ENCODE measurements at regions not wholly inside any gene's neighbourhood (a gene's known extent, or its start where the extent isn't known, plus 50 kb on each side); places are given as distances from the start of the nearest gene placed in this dataset.

DNA sequence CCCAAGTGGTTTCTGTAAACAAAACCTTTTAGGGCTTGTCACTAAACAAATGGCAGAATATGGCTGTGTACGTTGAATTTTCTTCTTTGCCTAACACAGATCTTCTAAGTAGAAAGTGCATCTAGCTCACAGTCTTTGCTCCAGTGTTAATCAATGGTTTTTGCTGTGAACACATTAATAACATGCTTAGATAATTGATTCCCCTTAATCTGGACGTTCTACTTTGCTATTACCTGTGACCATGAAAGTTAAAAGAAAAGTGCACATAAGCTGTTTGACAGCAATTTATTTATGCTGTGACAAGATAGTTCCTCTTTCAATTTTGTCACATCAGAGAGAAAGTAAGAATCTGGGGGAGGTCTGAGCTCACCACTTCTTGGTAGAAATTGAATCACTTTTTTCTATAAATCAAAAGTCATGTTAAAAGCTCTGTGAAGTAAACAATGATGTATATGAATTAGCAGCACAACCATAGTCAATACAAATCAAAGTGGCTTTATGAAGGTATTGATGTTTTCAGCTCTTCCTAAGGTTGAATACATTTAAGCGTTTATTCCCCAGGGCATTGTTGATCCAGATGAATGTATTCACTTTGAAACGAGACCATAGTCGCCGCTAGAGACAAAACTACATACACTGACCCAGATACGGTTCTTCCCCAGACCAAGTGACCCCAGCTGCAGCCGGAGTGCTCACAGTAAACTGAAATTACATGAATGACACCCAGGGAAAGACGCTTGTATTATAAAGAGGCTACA, 174.6 kb upstream of the ZNF608 start (continued):
- TF ChIP-seq, protein P1, sequence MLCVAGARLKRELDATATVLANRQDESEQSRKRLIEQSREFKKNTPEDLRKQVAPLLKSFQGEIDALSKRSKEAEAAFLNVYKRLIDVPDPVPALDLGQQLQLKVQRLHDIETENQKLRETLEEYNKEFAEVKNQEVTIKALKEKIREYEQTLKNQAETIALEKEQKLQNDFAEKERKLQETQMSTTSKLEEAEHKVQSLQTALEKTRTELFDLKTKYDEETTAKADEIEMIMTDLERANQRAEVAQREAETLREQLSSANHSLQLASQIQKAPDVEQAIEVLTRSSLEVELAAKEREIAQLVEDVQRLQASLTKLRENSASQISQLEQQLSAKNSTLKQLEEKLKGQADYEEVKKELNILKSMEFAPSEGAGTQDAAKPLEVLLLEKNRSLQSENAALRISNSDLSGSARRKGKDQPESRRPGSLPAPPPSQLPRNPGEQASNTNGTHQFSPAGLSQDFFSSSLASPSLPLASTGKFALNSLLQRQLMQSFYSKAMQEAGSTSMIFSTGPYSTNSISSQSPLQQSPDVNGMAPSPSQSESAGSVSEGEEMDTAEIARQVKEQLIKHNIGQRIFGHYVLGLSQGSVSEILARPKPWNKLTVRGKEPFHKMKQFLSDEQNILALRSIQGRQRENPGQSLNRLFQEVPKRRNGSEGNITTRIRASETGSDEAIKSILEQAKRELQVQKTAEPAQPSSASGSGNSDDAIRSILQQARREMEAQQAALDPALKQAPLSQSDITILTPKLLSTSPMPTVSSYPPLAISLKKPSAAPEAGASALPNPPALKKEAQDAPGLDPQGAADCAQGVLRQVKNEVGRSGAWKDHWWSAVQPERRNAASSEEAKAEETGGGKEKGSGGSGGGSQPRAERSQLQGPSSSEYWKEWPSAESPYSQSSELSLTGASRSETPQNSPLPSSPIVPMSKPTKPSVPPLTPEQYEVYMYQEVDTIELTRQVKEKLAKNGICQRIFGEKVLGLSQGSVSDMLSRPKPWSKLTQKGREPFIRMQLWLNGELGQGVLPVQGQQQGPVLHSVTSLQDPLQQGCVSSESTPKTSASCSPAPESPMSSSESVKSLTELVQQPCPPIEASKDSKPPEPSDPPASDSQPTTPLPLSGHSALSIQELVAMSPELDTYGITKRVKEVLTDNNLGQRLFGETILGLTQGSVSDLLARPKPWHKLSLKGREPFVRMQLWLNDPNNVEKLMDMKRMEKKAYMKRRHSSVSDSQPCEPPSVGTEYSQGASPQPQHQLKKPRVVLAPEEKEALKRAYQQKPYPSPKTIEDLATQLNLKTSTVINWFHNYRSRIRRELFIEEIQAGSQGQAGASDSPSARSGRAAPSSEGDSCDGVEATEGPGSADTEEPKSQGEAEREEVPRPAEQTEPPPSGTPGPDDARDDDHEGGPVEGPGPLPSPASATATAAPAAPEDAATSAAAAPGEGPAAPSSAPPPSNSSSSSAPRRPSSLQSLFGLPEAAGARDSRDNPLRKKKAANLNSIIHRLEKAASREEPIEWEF (IDR thresholded peaks at IDR 0.05; ENCODE audit: insufficient replicate concordance, low read depth, low read length), result peak; percentile 84
- TF ChIP-seq BHLHE40 (IDR thresholded peaks at IDR 0.05; ENCODE audit: borderline replicate concordance in 1 of 2, low read depth in 2 of 2, low read length in 1 of 2), result peak; percentile 54 to 61; a peak in 2 of 4 replicates
- TF ChIP-seq SREBF1 (IDR thresholded peaks at IDR 0.05; ENCODE audit: low read length), result no peak
- peak; percentile 75 for TF ChIP-seq MXI1 (IDR thresholded peaks at IDR 0.05; ENCODE audit: low read depth, low read length)
- TF ChIP-seq CHD4 (IDR thresholded peaks at IDR 0.05), result no peak
- TF ChIP-seq HCFC1 (IDR thresholded peaks at IDR 0.05; ENCODE audit: low read length), result no peak
- TF ChIP-seq POLR2AphosphoS5 (IDR thresholded peaks at IDR 0.05; ENCODE audit: low read length), result 0 out of 2 replicates have a peak, but pooled peaks have one; percentile 23
- peak; percentile 75; the same call in 1 of the 2 replicates for TF ChIP-seq CREM (IDR thresholded peaks at IDR 0.05; ENCODE audit: low read depth)
- TF ChIP-seq HDAC2 (IDR thresholded peaks at IDR 0.05), result no peak
- no peak; the same call in 1 of the 2 replicates for TF ChIP-seq ZNF217 (IDR thresholded peaks at IDR 0.05)
- TF ChIP-seq EGR1 (IDR thresholded peaks at IDR 0.05; ENCODE audit: borderline replicate concordance in 1 of 2, low read depth in 2 of 2, low read length in 2 of 2), result no peak
- no peak for TF ChIP-seq BRCA1 (IDR thresholded peaks at IDR 0.05; ENCODE audit: low read depth, low read length)
- TF ChIP-seq TCF7 (IDR thresholded peaks at IDR 0.05; ENCODE audit: borderline replicate concordance), result no peak; the same call in 1 of the 2 replicates
- TF ChIP-seq JUND (IDR thresholded peaks at IDR 0.05; ENCODE audit: low read depth, low read length), result no peak
- no peak for TF ChIP-seq SPI1 (IDR thresholded peaks at IDR 0.05; ENCODE audit: borderline replicate concordance, insufficient read depth, low read depth, low read length)
- no peak for TF ChIP-seq PAX8 (IDR thresholded peaks at IDR 0.05)
- no peak for TF ChIP-seq SRF (IDR thresholded peaks at IDR 0.05; ENCODE audit: low read depth in 2 of 2, low read length in 2 of 2)
- no peak for TF ChIP-seq SIN3A (IDR thresholded peaks at IDR 0.05; ENCODE audit: low read depth, low read length)
- no peak for TF ChIP-seq CBX3 (IDR thresholded peaks at IDR 0.05; ENCODE audit: borderline replicate concordance, low read depth)
- TF ChIP-seq JUNB (IDR thresholded peaks at IDR 0.05), result peak; percentile 76
- TF ChIP-seq POLR2A (IDR thresholded peaks at IDR 0.05; ENCODE audit: low read depth, low read length), result no peak
- TF ChIP-seq, protein P2, sequence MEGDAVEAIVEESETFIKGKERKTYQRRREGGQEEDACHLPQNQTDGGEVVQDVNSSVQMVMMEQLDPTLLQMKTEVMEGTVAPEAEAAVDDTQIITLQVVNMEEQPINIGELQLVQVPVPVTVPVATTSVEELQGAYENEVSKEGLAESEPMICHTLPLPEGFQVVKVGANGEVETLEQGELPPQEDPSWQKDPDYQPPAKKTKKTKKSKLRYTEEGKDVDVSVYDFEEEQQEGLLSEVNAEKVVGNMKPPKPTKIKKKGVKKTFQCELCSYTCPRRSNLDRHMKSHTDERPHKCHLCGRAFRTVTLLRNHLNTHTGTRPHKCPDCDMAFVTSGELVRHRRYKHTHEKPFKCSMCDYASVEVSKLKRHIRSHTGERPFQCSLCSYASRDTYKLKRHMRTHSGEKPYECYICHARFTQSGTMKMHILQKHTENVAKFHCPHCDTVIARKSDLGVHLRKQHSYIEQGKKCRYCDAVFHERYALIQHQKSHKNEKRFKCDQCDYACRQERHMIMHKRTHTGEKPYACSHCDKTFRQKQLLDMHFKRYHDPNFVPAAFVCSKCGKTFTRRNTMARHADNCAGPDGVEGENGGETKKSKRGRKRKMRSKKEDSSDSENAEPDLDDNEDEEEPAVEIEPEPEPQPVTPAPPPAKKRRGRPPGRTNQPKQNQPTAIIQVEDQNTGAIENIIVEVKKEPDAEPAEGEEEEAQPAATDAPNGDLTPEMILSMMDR (IDR thresholded peaks at IDR 0.05 in 2 of 3, conservative IDR thresholded peaks at IDR 0.05 in 1 of 3; ENCODE audit: control insufficient read depth in 2 of 3, extremely low read depth in 1 of 3, insufficient read depth in 1 of 3, low read depth in 3 of 3, low read length in 3 of 3), result peak in 1 of 3 experiments; percentile 14; a peak in 1 of 6 replicates
- no peak for TF ChIP-seq KDM1A (IDR thresholded peaks at IDR 0.05; ENCODE audit: borderline replicate concordance)
- TF ChIP-seq NFXL1 (IDR thresholded peaks at IDR 0.05; ENCODE audit: borderline replicate concordance), result no peak

Measured in GM12878 (cell line).